Naive thymus-derived CD4-positive, alpha-beta T cell (primary cell): ENCODE measurements at regions not wholly inside any gene's neighbourhood (a gene's known extent, or its start where the extent isn't known, plus 50 kb on each side); places are given as distances from the start of the nearest gene placed in this dataset.
A peak's percentile ranks its signal among the peaks of the same experiment; 100 is the strongest.
"Not testable (repeated sequence)": the region's sequence is repeated elsewhere in the genome, so short reads cannot be mapped to it uniquely, and the experiment has no call there.

ENCODE experiments used
- ATAC-seq: fragments of 150-1000 bp; cut with Tn5 transposase; 2 replicates; pipeline ENCODE4 v1.10.0; 2021; ENCODE audit warnings: mild to moderate bottlenecking, moderate library complexity
- CTCF ChIA-PET: fragments of 350-600 bp; sonication (Branson Sonifier 250); formaldehyde crosslinking; loops from one replicate; lab custom pipeline; 2021; ENCODE audit warnings: antibody characterized with exemption; lab: Charles Lee
- POLR2A ChIA-PET: fragments of 350-600 bp; sonication (Branson Sonifier 250); formaldehyde crosslinking; loops from one replicate; lab custom pipeline; 2021; ENCODE audit warnings: antibody characterized with exemption, inconsistent platforms; lab: Charles Lee
- DNase-seq, 9 donors: peaks; one replicate each; pipeline versions ENCODE4 v3.0.0 to v3.0.0-alpha.2; 2020 to 2022; ENCODE audit warnings: mixed read lengths in 1 of 9
- H3K27ac ChIP-seq: one replicate; pipeline ENCODE4 v1.7.0; 2013; ENCODE audit warnings: mild to moderate bottlenecking, low read depth, low read length, moderate library complexity
- H3K27me3 ChIP-seq, 2 donors: one replicate each; pipeline ENCODE4 v1.7.0; 2013; ENCODE audit warnings: low read length in 2 of 2, mild to moderate bottlenecking in 2 of 2, moderate library complexity in 2 of 2; ENCODE audit not compliant: control insufficient read depth in 2 of 2, insufficient read depth in 2 of 2
- H3K36me3 ChIP-seq, 3 experiments: 1 replicate in 2 of 3; 2 replicates in 1 of 3; pipeline ENCODE4 v1.7.0; 2013; ENCODE audit warnings: low read length in 3 of 3, mild to moderate bottlenecking in 3 of 3, moderate library complexity in 1 of 3; ENCODE audit not compliant: insufficient read depth in 3 of 3, control insufficient read depth in 2 of 3
- H3K4me1 ChIP-seq, 2 donors: one replicate each; pipeline ENCODE4 v1.7.0; 2013; ENCODE audit warnings: low read length in 2 of 2, mild to moderate bottlenecking in 2 of 2, moderate library complexity in 1 of 2; ENCODE audit not compliant: control insufficient read depth in 2 of 2, insufficient read depth in 2 of 2
- H3K4me3 ChIP-seq: 2 replicates; pipeline ENCODE4 v1.7.0; 2013; ENCODE audit warnings: mild to moderate bottlenecking, low read length
- H3K9me3 ChIP-seq, 3 experiments: 1 replicate in 2 of 3; 2 replicates in 1 of 3; pipeline ENCODE4 v1.7.0; 2013; ENCODE audit warnings: low read length in 3 of 3; ENCODE audit not compliant: control insufficient read depth in 2 of 3
- H3K27ac Mint-ChIP-seq, 9 donors: one replicate each; pipeline ENCODE4 v1.8.0; 2020 to 2022; ENCODE audit warnings: mixed read lengths in 9 of 9, mild to moderate bottlenecking in 8 of 9, moderate library complexity in 5 of 9, inconsistent platforms in 2 of 9
- H3K27me3 Mint-ChIP-seq, 5 donors: one replicate each; pipeline ENCODE4 v1.8.0; 2021 to 2022; ENCODE audit warnings: mixed read lengths in 5 of 5, mild to moderate bottlenecking in 1 of 5
- H3K36me3 Mint-ChIP-seq, 5 donors: one replicate each; pipeline ENCODE4 v1.8.0; 2020 to 2022; ENCODE audit warnings: mixed read lengths in 5 of 5, mild to moderate bottlenecking in 3 of 5, inconsistent platforms in 1 of 5
- H3K4me1 Mint-ChIP-seq, 7 donors: one replicate each; pipeline ENCODE4 v1.8.0; 2020 to 2022; ENCODE audit warnings: mixed read lengths in 7 of 7, mild to moderate bottlenecking in 3 of 7, inconsistent platforms in 1 of 7
- H3K4me3 Mint-ChIP-seq, 10 donors: one replicate each; pipeline ENCODE4 v1.8.0; 2020 to 2022; ENCODE audit warnings: mild to moderate bottlenecking in 10 of 10, mixed read lengths in 10 of 10, moderate library complexity in 6 of 10, inconsistent platforms in 2 of 10
- H3K9me3 Mint-ChIP-seq, 11 donors: one replicate each; pipeline ENCODE4 v1.8.0; 2020 to 2022; ENCODE audit warnings: mixed read lengths in 11 of 11, mild to moderate bottlenecking in 4 of 11, inconsistent platforms in 1 of 11, moderate library complexity in 1 of 11
- intact Hi-C, 2 donors: fragments of 100-400 bp; cut with micrococcal nuclease; formaldehyde crosslinking; loops; one replicate each; pipeline ENCODE4 v1.15.1; 2023

- no peak overlapping the region for H3K4me3 Mint-ChIP-seq
- no peaks in the 10 kb centered on the region for H3K4me1 ChIP-seq
- no peaks in the 10 kb centered on the region for H3K9me3 ChIP-seq
- no peaks in the 10 kb centered on the region for H3K27me3 ChIP-seq
- no peak overlapping the region for H3K27ac Mint-ChIP-seq
- ATAC-seq (no peak), DNase-seq (no peak)
- intact Hi-C loops: no loop called here
- no peak overlapping the region for H3K4me3 ChIP-seq
- no peaks in the 10 kb centered on the region for H3K4me1 Mint-ChIP-seq
- CTCF ChIA-PET: no interaction called here
- H3K36me3 ChIP-seq: no peaks in the 10 kb centered on the region
- H3K36me3 Mint-ChIP-seq: peaks cover 0 to 11% (median 0%) of the 10 kb centered on the region in 5 donors
- no peak overlapping the region for H3K27ac ChIP-seq
- peaks cover 0 to 6% (median 0%) of the 10 kb centered on the region in 11 donors for H3K9me3 Mint-ChIP-seq
- H3K27me3 Mint-ChIP-seq: no peaks in the 10 kb centered on the region
- POLR2A ChIA-PET: no interaction called here
Measured at GRCh38 chr3:106309274-106309673, 440.5 kb upstream of the CBLB start.

DNA sequence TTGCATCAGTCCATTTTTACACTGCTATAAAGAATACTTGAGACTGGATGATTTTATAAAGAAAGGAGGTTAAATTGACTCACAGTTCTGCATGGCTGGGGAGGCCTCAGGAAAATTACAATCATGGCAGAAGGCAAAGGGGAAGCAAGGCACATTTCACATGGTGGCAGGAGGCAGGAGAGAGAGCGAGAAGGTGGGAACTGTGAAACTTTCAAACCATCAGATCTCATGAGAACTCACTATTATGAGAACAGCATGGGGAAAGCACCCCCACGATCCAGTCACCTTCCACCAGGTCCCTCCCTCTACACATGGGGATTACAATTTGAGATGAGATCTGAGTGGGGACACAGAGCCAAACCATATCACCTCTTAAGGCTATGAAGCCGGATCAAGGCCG, 441.0 kb upstream of the CBLB start:
- CTCF ChIA-PET, H3K27ac ChIP-seq, POLR2A ChIA-PET, H3K4me3 ChIP-seq, H3K4me1 Mint-ChIP-seq, intact Hi-C loops, H3K27ac Mint-ChIP-seq, DNase-seq, H3K27me3 ChIP-seq, H3K36me3 ChIP-seq, H3K4me3 Mint-ChIP-seq, H3K9me3 ChIP-seq, ATAC-seq, H3K27me3 Mint-ChIP-seq, H3K4me1 ChIP-seq, H3K9me3 Mint-ChIP-seq: not testable (repeated sequence)
- peaks cover 0 to 11% (median 0%) of the 10 kb centered on the region in 5 donors for H3K36me3 Mint-ChIP-seq

GRCh38 chr3:106317141-106318055, 448.6 kb upstream of the CBLB start:
- ChIA-PET POLR2A (no interaction called here), CTCF (interaction anchor here (0.9 kb wide), 1 partner anchor 10 kb away, joined by 3 read pairs; no protein-coding TSS in a partner anchor)
- H3K4me3 Mint-ChIP-seq: peak overlapping the region; percentile 26 to 71 (median 46)
- H3K27me3 Mint-ChIP-seq: no peaks in the 10 kb centered on the region
- peak; percentile 52 for ATAC-seq
- H3K27me3 ChIP-seq: no peaks in the 10 kb centered on the region
- H3K4me1 Mint-ChIP-seq: peaks cover 14 to 51% (median 26%) of the 10 kb centered on the region in 7 donors
- peak in 6 of 9 donors; percentile 44 to 68 (median 56) for DNase-seq
- H3K4me1 ChIP-seq: peaks cover 3 to 10% of the 10 kb centered on the region in 2 donors
- no peaks in the 10 kb centered on the region for H3K36me3 ChIP-seq
- peaks cover 0 to 34% (median 2%) of the 10 kb centered on the region in 11 donors for H3K9me3 Mint-ChIP-seq
- intact Hi-C loops: no loop called here
- H3K27ac Mint-ChIP-seq: peak overlapping the region in 7 of 9 donors; percentile 35 to 97 (median 80)
- no peak overlapping the region for H3K4me3 ChIP-seq
- no peak overlapping the region for H3K27ac ChIP-seq
- H3K9me3 ChIP-seq: no peaks in the 10 kb centered on the region
- peaks cover 0 to 38% (median 0%) of the 10 kb centered on the region in 5 donors for H3K36me3 Mint-ChIP-seq

- H3K9me3 Mint-ChIP-seq: peaks cover 2 to 50% (median 16%) of the 10 kb centered on the region in 11 donors
- H3K27me3 Mint-ChIP-seq, DNase-seq, H3K9me3 ChIP-seq, H3K27ac ChIP-seq, H3K36me3 ChIP-seq, H3K4me3 ChIP-seq, H3K4me3 Mint-ChIP-seq, CTCF ChIA-PET, intact Hi-C loops, POLR2A ChIA-PET, ATAC-seq, H3K27me3 ChIP-seq: not testable (repeated sequence)
- H3K4me1 ChIP-seq: peaks cover 3 to 10% of the 10 kb centered on the region in 2 donors
- H3K4me1 Mint-ChIP-seq: peaks cover 14 to 46% (median 26%) of the 10 kb centered on the region in 7 donors
- peak overlapping the region in 1 of 9 donors; percentile 28 for H3K27ac Mint-ChIP-seq
- H3K36me3 Mint-ChIP-seq: peaks cover 0 to 59% (median 12%) of the 10 kb centered on the region in 5 donors
Measured at GRCh38 chr3:106321438-106321837, 452.6 kb upstream of the CBLB start.

DNA sequence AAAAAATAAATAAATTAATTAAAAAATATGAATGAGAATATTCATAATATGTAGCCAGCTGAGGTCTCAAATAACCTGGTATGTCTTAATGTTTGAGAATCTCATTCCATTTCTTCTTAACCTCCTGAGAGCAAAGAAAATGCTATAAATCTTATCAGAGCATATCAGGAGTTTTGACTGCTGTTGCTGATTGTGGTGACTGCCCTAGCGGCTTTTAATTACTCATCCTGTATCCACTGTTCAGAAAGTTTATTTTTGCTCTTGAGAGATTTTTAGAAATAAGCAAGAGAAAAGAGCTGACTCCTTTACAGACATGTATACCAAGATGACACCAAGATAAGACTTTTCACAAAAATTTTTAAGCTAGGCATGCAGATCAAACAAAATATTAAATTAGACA, 454.8 kb upstream of the CBLB start:
- ChIA-PET POLR2A (no interaction called here), CTCF (no interaction called here)
- Mint-ChIP-seq H3K27me3 (no peaks in the 10 kb centered on the region), H3K36me3 (peaks cover 0 to 55% (median 12%) of the 10 kb centered on the region in 5 donors), H3K4me3 (no peak overlapping the region), H3K27ac (no peak overlapping the region), H3K9me3 (peaks cover 2 to 47% (median 16%) of the 10 kb centered on the region in 11 donors), H3K4me1 (peaks cover 3 to 40% (median 22%) of the 10 kb centered on the region in 7 donors)
- no peak overlapping the region for H3K4me3 ChIP-seq
- peaks cover 0 to 3% (median 3%) of the 10 kb centered on the region in 3 experiments for H3K9me3 ChIP-seq
- ATAC-seq (no peak), DNase-seq (no peak)
- H3K36me3 ChIP-seq: no peaks in the 10 kb centered on the region
- no peaks in the 10 kb centered on the region for H3K27me3 ChIP-seq
- H3K27ac ChIP-seq: no peak overlapping the region
- intact Hi-C loops: no loop called here
- no peaks in the 10 kb centered on the region for H3K4me1 ChIP-seq

DNA sequence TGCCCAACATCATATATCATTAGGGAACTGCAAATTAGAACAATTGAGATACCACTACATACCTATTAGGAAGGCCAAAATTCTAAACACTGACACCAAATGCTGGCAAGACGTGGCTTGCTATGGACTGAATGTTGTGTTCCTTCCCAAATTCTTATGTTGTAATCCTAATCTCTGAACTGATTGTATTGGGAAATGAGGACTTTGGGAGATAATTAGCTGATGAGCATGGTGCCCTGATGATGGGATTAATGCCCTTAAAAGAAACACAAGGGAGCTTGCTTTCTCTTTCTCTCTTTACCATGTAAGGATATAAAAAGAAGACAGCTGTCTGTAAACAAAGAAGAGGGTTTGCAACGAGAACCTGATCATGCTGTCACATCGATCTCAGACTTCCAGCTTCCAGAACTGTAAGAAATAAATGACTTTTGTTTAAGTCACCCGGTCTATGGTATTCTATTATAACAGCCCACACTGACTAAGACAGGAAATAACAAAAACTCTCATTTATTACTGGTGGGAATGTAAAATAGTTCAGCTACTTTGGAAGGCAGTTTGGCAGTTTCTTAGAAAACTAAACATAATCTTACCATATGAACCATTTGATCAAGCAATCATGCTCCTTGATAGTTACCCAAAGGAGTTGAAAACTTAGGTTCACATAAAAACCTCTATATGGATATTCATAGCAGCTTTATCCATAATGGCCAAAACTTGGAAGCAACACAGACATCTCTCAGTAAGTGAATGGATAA, 458.3 kb upstream of the CBLB start:
- intact Hi-C loops: no loop called here

More for the DNA sequence above, 458.3 kb upstream of the CBLB start:
- POLR2A ChIA-PET: no interaction called here
- ATAC-seq (no peak), DNase-seq (no peak)
- CTCF ChIA-PET: interaction anchor here (1.2 kb wide), 1 partner anchor 10 kb away, joined by 3 read pairs; no protein-coding TSS in a partner anchor
- Mint-ChIP-seq H3K27me3 (no peaks in the 10 kb centered on the region), H3K4me1 (peaks cover 3 to 35% (median 19%) of the 10 kb centered on the region in 7 donors), H3K36me3 (peaks cover 0 to 36% (median 12%) of the 10 kb centered on the region in 5 donors), H3K9me3 (peaks cover 0 to 26% (median 16%) of the 10 kb centered on the region in 11 donors), H3K4me3 (peak overlapping the region in 6 of 10 donors; percentile 18 to 69 (median 33)), H3K27ac (peak overlapping the region in 5 of 9 donors; percentile 24 to 71 (median 35))
- Histone ChIP-seq H3K4me1 (no peaks in the 10 kb centered on the region), H3K27me3 (no peaks in the 10 kb centered on the region), H3K4me3 (no peak overlapping the region), H3K27ac (no peak overlapping the region), H3K9me3 (peaks cover 0 to 3% (median 3%) of the 10 kb centered on the region in 3 experiments), H3K36me3 (no peaks in the 10 kb centered on the region)
